ENCODE measurements at regions not wholly inside any gene's neighbourhood (a gene's known extent, or its start where the extent isn't known, plus 50 kb on each side); places are given as distances from the start of the nearest gene placed in this dataset.
"Not testable (repeated sequence)": the region's sequence is repeated elsewhere in the genome, so short reads cannot be mapped to it uniquely, and the experiment has no call there.

DNA sequence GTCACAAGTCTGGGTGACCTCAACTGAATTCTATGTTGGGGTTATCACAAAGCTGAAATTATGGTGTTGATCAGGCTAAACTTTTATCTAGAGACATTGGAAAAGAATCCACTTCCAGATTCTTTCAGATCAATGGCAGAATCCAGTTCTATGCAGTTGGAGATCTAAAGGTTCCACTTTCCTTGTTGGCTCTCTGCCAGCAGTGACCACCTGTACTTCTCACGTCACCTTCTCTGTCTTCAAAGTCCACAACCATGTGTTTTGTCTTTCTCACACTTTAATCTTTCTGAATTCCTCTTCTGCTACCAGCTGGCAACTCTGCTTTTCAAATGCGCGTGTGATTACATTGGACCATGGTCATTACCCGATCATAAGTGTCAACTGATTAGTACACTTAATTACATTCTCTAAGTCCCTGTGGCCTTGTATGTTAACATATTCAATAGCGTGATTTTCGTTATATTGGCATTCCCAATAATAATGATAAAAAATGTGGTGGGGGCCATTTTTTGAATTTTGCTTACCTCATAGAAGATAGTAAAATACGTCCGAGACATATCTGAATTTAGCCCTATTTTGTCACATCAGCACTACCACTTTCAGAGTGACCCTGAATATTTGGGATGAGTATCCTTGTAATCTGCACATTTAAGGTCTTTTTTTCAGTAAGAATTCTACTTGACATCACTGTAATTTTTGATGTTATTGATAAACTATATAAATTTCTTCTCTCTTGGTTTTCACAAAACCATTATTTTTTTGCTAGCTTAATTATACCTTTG, 73.7 kb upstream of the PRDM9 start:
- no peak for TF ChIP-seq ZFX (IDR thresholded peaks at IDR 0.05)
- TF ChIP-seq, protein P1, sequence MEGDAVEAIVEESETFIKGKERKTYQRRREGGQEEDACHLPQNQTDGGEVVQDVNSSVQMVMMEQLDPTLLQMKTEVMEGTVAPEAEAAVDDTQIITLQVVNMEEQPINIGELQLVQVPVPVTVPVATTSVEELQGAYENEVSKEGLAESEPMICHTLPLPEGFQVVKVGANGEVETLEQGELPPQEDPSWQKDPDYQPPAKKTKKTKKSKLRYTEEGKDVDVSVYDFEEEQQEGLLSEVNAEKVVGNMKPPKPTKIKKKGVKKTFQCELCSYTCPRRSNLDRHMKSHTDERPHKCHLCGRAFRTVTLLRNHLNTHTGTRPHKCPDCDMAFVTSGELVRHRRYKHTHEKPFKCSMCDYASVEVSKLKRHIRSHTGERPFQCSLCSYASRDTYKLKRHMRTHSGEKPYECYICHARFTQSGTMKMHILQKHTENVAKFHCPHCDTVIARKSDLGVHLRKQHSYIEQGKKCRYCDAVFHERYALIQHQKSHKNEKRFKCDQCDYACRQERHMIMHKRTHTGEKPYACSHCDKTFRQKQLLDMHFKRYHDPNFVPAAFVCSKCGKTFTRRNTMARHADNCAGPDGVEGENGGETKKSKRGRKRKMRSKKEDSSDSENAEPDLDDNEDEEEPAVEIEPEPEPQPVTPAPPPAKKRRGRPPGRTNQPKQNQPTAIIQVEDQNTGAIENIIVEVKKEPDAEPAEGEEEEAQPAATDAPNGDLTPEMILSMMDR (conservative IDR thresholded peaks at IDR 0.05): no peak
- no peak overlapping the region for H3K27ac ChIP-seq

DNA sequence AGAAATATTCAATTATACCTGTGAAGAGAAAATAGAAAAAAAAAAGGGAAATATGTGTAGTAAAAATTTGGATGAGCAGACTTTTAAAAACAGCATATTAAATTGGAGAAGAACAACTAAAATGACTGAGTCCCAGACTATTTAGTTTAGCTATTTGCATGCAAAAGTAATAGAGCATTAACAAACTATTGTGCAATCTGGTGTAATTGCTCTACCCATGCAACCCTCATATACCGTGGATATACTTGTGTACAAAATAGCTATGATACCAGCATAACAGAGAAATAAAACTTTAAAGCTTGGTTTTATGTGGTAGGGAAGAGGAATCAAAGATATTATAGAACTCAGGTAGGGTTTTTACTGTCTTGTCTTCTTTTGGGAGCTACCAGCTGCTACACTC, 78.7 kb upstream of the PRDM9 start:
- TF ChIP-seq, protein P1 (conservative IDR thresholded peaks at IDR 0.05): no peak
- TF ChIP-seq ZFX (IDR thresholded peaks at IDR 0.05): no peak
- H3K27ac ChIP-seq: no peak overlapping the region

DNA sequence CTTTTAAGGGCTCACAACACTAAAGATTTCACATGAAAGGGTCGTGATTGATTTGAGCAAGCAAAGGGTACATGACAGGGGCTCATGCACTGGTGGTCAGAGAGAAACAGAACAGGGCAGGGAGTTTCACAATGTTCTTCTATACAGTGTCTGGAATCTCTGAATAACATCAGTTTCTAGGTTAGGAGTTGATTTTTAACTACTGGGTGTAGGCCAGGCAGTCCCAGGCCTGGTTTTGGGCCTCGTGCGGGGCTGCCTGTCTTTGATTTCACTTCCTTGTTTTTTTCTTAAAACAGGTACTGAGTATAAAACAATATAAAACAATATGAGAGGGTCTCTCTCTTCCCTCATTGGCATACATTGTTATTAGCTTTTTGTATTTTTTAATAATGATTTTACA, 87.2 kb upstream of the PRDM9 start:
- H3K27ac ChIP-seq: not testable (repeated sequence)

DNA sequence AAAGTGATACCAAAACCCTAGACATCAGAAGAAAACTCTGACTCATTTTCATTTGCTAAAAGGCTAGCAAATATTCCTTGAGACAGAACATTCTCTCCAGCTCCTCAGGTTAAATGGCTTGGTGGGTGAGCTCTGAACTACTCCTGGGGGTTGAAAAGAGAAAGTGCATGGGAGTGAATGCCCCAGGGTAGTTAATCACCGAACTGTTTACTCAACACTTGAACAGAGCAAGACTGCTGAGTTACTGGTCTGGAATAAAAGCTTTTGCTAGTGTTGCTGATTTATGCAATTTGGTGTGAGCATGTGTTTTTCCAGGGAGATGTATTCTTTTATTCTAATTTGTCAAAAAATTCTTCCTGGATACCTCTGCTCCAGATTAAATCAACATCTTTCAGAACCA, 88.3 kb upstream of the PRDM9 start:
- TF ChIP-seq, protein P1 (conservative IDR thresholded peaks at IDR 0.05): no peak
- TF ChIP-seq ZFX (IDR thresholded peaks at IDR 0.05): no peak
- H3K27ac ChIP-seq: no peak overlapping the region

DNA sequence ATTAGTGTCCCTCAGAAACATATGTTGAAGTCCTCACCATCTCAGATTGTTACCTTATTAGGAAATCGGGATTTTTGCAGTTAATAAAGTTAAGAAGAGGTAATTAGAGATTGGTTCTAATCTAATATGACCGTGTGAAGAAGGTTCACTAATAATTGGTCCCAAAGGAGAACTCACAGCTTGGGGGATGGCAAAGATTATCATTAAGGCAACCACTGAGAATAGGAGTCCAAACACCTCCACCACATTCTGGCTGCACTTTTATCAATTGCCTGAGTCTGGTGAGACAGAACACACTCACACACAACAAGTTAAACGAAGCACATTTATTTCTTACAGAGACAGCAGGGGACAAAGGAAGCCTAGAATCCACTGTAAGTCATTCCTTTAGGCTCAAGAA, 94.9 kb upstream of the PRDM9 start:
- no peak for TF ChIP-seq ZFX (IDR thresholded peaks at IDR 0.05)
- TF ChIP-seq, protein P1 (conservative IDR thresholded peaks at IDR 0.05): no peak
- H3K27ac ChIP-seq: no peak overlapping the region

DNA sequence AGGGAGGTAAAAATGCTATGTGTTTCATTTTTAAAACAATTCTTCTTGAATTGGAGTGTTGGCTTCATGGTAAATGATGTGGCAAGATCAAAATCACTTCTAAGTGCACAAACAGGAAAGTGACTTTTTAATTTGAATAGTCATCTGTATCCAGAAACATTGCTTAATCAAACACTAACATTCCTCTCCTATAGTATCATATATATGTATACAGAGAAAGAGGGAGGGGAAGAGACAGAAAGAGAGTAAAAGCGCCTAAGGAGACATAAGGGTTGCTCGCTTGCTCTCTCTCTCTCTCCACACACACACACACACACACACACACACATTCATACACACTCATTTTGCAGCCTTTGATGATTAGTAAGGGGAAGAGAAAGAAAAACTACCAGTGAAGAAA, 95.4 kb upstream of the PRDM9 start:
- no peak for TF ChIP-seq ZFX (IDR thresholded peaks at IDR 0.05)
- TF ChIP-seq, protein P1 (conservative IDR thresholded peaks at IDR 0.05): no peak
- no peak overlapping the region for H3K27ac ChIP-seq

DNA sequence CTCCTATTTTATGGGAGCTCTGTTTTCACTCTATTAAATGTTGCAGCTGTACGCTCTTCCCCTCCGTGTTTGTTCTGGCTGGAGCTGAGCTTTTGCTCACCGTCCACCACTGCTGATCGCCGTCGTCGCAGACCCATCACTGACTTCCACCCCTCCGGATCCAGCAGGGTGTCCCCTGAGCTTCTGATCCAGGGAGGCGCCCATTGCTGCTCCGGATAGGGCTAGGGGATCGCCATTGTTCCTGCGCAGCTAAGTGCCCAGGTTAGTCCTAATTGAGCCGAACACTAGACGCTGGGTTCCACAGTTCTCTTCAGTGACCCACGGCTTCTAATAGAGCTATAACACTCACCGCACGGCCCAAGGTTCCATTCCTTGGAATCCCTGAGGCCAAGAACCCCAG, 96.2 kb upstream of the PRDM9 start:
- H3K27ac ChIP-seq: no peak overlapping the region
- no peak for TF ChIP-seq ZFX (IDR thresholded peaks at IDR 0.05)
- TF ChIP-seq, protein P1 (conservative IDR thresholded peaks at IDR 0.05): no peak

DNA sequence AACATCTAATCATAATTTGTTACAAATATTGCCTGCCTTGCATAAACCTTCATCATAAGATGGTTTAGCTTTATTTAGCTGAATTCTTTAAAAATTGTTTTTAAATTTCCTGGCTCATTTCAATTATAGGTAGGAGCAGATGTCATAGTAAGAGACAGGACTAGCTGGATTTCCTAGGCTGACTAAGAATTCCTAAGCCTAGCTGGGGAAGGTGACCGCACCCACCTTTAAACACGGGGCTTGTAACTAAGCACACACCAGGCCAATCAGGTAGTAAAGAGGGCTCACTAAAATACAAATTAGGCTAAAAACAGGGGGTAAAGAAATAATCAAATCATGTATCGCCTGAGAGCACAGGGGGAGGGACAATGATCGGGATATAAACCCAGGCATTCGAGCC, 96.6 kb upstream of the PRDM9 start:
- H3K27ac ChIP-seq: not testable (repeated sequence)
